ENCODE measurements at regions not wholly inside any gene's neighbourhood (a gene's known extent, or its start where the extent isn't known, plus 50 kb on each side); places are given as distances from the start of the nearest gene placed in this dataset.

DNA sequence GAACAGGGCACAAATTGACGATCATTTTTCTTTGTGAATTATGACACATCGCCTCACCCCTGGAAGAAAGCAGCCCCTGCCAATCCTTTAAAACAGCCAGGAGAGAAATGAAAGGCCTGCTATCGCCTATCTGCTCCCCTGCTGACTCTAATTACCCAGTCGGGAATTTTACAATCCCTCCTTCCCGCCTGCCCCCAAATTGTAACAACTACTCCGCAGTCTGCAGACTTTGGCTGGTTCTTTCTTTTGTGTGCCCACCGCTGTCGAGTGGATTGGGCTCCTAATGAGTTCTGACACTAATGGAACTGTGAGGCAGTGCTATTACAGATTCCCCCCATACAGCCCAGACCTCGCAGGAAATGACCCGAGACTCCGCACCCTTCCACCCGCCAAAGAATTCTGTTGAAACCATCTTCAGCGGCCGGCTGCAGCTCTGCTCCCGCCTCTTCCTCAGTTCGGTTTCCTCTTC lies 281.2 kb upstream of the PARD3B start (continued):
- TF ChIP-seq, protein P1, sequence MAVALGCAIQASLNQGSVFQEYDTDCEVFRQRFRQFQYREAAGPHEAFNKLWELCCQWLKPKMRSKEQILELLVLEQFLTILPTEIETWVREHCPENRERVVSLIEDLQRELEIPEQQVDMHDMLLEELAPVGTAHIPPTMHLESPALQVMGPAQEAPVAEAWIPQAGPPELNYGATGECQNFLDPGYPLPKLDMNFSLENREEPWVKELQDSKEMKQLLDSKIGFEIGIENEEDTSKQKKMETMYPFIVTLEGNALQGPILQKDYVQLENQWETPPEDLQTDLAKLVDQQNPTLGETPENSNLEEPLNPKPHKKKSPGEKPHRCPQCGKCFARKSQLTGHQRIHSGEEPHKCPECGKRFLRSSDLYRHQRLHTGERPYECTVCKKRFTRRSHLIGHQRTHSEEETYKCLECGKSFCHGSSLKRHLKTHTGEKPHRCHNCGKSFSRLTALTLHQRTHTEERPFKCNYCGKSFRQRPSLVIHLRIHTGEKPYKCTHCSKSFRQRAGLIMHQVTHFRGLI (tag by site-specific recombination; IDR thresholded peaks at IDR 0.05): no peak
- TF ChIP-seq ZNF341 (tag by site-specific recombination; IDR thresholded peaks at IDR 0.05; ENCODE audit: low read depth): peak; percentile 48; the same call in 1 of the 2 replicates
- no peak for TF ChIP-seq ZSCAN23 (tag by site-specific recombination; IDR thresholded peaks at IDR 0.05)
- TF ChIP-seq ZNF555 (tag by site-specific recombination; conservative IDR thresholded peaks at IDR 0.05): no peak
- TF ChIP-seq ZNF155 (tag by site-specific recombination; IDR thresholded peaks at IDR 0.05): no peak
- TF ChIP-seq, protein P2, sequence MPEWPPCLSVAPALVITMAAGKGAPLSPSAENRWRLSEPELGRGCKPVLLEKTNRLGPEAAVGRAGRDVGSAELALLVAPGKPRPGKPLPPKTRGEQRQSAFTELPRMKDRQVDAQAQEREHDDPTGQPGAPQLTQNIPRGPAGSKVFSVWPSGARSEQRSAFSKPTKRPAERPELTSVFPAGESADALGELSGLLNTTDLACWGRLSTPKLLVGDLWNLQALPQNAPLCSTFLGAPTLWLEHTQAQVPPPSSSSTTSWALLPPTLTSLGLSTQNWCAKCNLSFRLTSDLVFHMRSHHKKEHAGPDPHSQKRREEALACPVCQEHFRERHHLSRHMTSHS (tag by site-specific recombination; IDR thresholded peaks at IDR 0.05): no peak
- TF ChIP-seq SP7 (tag by site-specific recombination; IDR thresholded peaks at IDR 0.05): peak; percentile 91
- peak; percentile 75 for TF ChIP-seq ZNF843 (tag by site-specific recombination; IDR thresholded peaks at IDR 0.05)
- peak; percentile 68 for TF ChIP-seq ZXDB (tag by site-specific recombination; IDR thresholded peaks at IDR 0.05)
- TF ChIP-seq, protein P3, sequence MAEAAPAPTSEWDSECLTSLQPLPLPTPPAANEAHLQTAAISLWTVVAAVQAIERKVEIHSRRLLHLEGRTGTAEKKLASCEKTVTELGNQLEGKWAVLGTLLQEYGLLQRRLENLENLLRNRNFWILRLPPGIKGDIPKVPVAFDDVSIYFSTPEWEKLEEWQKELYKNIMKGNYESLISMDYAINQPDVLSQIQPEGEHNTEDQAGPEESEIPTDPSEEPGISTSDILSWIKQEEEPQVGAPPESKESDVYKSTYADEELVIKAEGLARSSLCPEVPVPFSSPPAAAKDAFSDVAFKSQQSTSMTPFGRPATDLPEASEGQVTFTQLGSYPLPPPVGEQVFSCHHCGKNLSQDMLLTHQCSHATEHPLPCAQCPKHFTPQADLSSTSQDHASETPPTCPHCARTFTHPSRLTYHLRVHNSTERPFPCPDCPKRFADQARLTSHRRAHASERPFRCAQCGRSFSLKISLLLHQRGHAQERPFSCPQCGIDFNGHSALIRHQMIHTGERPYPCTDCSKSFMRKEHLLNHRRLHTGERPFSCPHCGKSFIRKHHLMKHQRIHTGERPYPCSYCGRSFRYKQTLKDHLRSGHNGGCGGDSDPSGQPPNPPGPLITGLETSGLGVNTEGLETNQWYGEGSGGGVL (tag by site-specific recombination; IDR thresholded peaks at IDR 0.05): 0 out of 2 replicates have a peak, but pooled peaks have one; percentile 18
- TF ChIP-seq, protein P4, sequence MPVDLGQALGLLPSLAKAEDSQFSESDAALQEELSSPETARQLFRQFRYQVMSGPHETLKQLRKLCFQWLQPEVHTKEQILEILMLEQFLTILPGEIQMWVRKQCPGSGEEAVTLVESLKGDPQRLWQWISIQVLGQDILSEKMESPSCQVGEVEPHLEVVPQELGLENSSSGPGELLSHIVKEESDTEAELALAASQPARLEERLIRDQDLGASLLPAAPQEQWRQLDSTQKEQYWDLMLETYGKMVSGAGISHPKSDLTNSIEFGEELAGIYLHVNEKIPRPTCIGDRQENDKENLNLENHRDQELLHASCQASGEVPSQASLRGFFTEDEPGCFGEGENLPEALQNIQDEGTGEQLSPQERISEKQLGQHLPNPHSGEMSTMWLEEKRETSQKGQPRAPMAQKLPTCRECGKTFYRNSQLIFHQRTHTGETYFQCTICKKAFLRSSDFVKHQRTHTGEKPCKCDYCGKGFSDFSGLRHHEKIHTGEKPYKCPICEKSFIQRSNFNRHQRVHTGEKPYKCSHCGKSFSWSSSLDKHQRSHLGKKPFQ (tag by site-specific recombination; IDR thresholded peaks at IDR 0.05): no peak
- 0 out of 2 replicates have a peak, but pooled peaks have one; percentile 29 for TF ChIP-seq ZNF423 (tag by site-specific recombination; IDR thresholded peaks at IDR 0.05)

DNA sequence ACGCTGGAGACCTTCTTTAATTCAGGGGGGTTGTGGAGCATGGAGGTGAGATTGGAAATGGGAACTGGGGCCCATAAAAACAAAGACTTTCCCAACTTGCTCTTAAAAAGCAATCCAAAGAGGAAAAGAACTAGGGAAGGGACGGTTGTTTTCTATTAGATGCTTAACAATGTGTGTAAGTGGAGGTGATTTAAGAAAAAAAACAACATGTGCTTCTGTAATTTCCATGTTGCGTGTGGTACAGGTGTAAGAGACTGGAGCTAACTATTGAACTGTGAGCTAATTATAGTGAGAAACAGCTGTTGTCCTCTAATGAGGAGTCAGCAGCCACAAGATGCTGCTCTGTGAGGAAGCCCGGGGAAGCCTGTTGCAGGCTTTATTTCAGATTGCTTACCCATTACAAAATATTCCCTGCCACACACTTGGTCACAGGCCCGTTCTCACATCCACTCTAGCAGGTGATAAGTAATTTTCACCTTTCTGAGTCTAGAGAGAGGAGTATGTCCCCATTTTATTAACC lies 280.6 kb upstream of the PARD3B start:
- ChIA-PET POLR2A (no interaction called here), CTCF (interaction anchor here (1.3 kb wide), 1 partner anchor 239 kb away, joined by 3 read pairs; no protein-coding TSS in a partner anchor)
- Histone ChIP-seq H3K9me3 (ENCODE audit: control insufficient read depth, insufficient read depth, low read depth, low read length) (no peaks in the 10 kb centered on the region), H3K27ac (ENCODE audit: extremely low read depth, low read depth, low read length) (no peak overlapping the region; the same call in 1 of the 2 replicates), H3K36me3 (ENCODE audit: control insufficient read depth in 2 of 2, insufficient read depth in 1 of 2, low read length in 2 of 2) (no peaks in the 10 kb centered on the region), H3K4me3 (ENCODE audit: low read depth, low read length) (no peak overlapping the region), H3K4me1 (ENCODE audit: control insufficient read depth, insufficient read depth, low read length) (peaks cover 3% of the 10 kb centered on the region)
- TF ChIP-seq, protein P5, sequence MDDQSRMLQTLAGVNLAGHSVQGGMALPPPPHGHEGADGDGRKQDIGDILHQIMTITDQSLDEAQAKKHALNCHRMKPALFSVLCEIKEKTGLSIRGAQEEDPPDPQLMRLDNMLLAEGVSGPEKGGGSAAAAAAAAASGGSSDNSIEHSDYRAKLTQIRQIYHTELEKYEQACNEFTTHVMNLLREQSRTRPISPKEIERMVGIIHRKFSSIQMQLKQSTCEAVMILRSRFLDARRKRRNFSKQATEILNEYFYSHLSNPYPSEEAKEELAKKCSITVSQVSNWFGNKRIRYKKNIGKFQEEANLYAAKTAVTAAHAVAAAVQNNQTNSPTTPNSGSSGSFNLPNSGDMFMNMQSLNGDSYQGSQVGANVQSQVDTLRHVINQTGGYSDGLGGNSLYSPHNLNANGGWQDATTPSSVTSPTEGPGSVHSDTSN (CRISPR knock-in tag; IDR thresholded peaks at IDR 0.05): no peak
- TF ChIP-seq ZNF621 (tag by site-specific recombination; IDR thresholded peaks at IDR 0.05) (no peak), ZBTB7A (tag by site-specific recombination; IDR thresholded peaks at IDR 0.05; ENCODE audit: low read depth) (no peak), SCRT2 (tag by site-specific recombination; IDR thresholded peaks at IDR 0.05) (peak; percentile 35; the same call in 1 of the 2 replicates), ZNF664 (tag by site-specific recombination; IDR thresholded peaks at IDR 0.05) (no peak)

Data from HEK293 (cell line).